ENCODE measurements at regions not wholly inside any gene's neighbourhood (a gene's known extent, or its start where the extent isn't known, plus 50 kb on each side); places are given as distances from the start of the nearest gene placed in this dataset.

DNA sequence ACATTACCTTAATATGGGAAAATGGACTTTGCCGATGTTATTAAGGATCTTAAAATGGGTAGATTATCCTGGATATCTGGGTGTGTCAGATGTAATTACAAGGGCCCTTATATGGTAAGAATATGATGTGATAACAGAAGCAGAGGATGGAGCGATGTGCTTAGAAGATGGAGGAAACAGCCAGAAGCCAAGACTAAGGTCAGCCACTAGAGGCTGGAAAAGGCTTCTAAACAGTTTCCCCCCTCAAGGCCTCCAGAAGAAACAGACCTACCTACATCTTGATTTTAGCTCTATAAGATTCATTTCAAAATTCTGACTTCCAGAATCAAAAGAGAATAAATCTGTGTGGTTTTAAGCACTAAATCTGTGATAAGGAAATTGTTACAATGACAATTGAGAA lies 131.9 kb downstream of the CAAP1 start:
- Histone ChIP-seq H3K4me2 (ENCODE audit: low read depth, low read length, poor library complexity, severe bottlenecking) (no peak overlapping the region), H3K27me3 (ENCODE audit: insufficient read depth, low read length, poor library complexity, severe bottlenecking) (no peaks in the 10 kb centered on the region), H3K9me3 (ENCODE audit: insufficient read depth, low read depth, low read length) (no peaks in the 10 kb centered on the region), H3K9ac (ENCODE audit: low read depth, low read length, poor library complexity, severe bottlenecking) (no peak overlapping the region), H3F3A (ENCODE audit: low read depth) (no peaks in the 10 kb centered on the region), H2AFZ (ENCODE audit: low read length) (no peak overlapping the region), H3K36me3 (ENCODE audit: insufficient read depth, low read length) (no peaks in the 10 kb centered on the region), H3K79me2 (ENCODE audit: insufficient read depth, low read length) (no peaks in the 10 kb centered on the region), H3K4me3 (ENCODE audit: low read length, poor library complexity, severe bottlenecking) (no peak overlapping the region), H4K20me1 (ENCODE audit: insufficient read depth, low read length, poor library complexity, severe bottlenecking) (no peaks in the 10 kb centered on the region), H3K4me1 (ENCODE audit: insufficient read depth, low read length, poor library complexity, severe bottlenecking) (no peaks in the 10 kb centered on the region), H3K9me2 (replicated peaks; ENCODE audit: low read depth, low read length) (no peaks in the 10 kb centered on the region)
- no peak for TF ChIP-seq EZH2phosphoT487 (IDR thresholded peaks at IDR 0.05; ENCODE audit: borderline replicate concordance)
- TF ChIP-seq, protein P1, sequence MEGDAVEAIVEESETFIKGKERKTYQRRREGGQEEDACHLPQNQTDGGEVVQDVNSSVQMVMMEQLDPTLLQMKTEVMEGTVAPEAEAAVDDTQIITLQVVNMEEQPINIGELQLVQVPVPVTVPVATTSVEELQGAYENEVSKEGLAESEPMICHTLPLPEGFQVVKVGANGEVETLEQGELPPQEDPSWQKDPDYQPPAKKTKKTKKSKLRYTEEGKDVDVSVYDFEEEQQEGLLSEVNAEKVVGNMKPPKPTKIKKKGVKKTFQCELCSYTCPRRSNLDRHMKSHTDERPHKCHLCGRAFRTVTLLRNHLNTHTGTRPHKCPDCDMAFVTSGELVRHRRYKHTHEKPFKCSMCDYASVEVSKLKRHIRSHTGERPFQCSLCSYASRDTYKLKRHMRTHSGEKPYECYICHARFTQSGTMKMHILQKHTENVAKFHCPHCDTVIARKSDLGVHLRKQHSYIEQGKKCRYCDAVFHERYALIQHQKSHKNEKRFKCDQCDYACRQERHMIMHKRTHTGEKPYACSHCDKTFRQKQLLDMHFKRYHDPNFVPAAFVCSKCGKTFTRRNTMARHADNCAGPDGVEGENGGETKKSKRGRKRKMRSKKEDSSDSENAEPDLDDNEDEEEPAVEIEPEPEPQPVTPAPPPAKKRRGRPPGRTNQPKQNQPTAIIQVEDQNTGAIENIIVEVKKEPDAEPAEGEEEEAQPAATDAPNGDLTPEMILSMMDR (conservative IDR thresholded peaks at IDR 0.05; ENCODE audit: low read length) = no peak

DNA sequence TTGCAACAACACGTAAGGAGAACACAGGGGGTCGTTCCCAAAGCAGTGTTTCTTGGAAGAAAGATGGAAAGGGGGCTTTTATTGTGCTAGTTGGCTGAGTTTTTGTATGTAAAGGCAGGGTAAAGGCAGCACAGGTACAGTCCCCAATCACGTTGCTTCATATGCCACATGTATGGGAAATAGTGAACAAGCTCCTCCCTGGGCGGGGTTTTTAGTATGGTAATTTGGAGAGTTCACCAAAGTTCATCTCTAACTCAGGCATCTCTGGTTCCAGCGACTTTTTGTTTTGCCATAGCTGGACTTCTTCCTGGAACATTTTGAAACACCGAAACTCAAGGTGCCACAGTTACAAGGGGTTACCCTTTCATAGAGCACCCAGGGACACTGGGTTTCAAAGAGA lies 133.9 kb downstream of the CAAP1 start:
- Histone ChIP-seq H3F3A (ENCODE audit: low read depth) (no peaks in the 10 kb centered on the region), H3K79me2 (ENCODE audit: insufficient read depth, low read length) (no peaks in the 10 kb centered on the region), H3K36me3 (ENCODE audit: insufficient read depth, low read length) (no peaks in the 10 kb centered on the region), H2AFZ (ENCODE audit: low read length) (no peak overlapping the region), H3K4me3 (ENCODE audit: low read length, poor library complexity, severe bottlenecking) (no peak overlapping the region), H3K9me3 (ENCODE audit: insufficient read depth, low read depth, low read length) (no peaks in the 10 kb centered on the region), H3K9ac (ENCODE audit: low read depth, low read length, poor library complexity, severe bottlenecking) (no peak overlapping the region), H3K27me3 (ENCODE audit: insufficient read depth, low read length, poor library complexity, severe bottlenecking) (no peaks in the 10 kb centered on the region), H3K4me2 (ENCODE audit: low read depth, low read length, poor library complexity, severe bottlenecking) (no peak overlapping the region), H3K9me2 (replicated peaks; ENCODE audit: low read depth, low read length) (no peaks in the 10 kb centered on the region), H4K20me1 (ENCODE audit: insufficient read depth, low read length, poor library complexity, severe bottlenecking) (no peaks in the 10 kb centered on the region), H3K4me1 (ENCODE audit: insufficient read depth, low read length, poor library complexity, severe bottlenecking) (no peaks in the 10 kb centered on the region)
- no peak for TF ChIP-seq EZH2phosphoT487 (IDR thresholded peaks at IDR 0.05; ENCODE audit: borderline replicate concordance)
- TF ChIP-seq, protein P1 (conservative IDR thresholded peaks at IDR 0.05; ENCODE audit: low read length) = no peak

DNA sequence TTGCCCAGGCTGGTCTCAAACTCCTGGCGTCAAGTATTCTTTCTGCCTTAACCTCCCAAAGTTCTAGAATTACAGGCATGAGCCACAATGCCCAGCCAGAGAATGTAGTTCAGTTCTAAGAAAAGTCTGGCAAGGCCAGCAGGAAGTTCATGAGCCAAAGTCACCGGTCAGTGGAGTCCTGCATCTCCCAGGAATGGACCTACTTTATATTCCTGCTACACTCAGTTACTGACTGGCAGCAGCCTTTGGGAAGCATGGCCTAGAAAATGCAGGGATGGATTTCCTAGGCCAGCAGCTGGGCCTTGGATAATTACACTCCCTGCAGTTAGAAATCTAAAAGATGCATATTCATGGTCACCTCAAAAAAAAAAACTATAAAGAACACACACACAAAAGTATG lies 135.7 kb downstream of the CAAP1 start:
- Histone ChIP-seq H3K9me3 (ENCODE audit: insufficient read depth, low read depth, low read length) (no peaks in the 10 kb centered on the region), H3K4me2 (ENCODE audit: low read depth, low read length, poor library complexity, severe bottlenecking) (no peak overlapping the region), H3K36me3 (ENCODE audit: insufficient read depth, low read length) (no peaks in the 10 kb centered on the region), H2AFZ (ENCODE audit: low read length) (no peak overlapping the region), H3F3A (ENCODE audit: low read depth) (no peaks in the 10 kb centered on the region), H3K4me3 (ENCODE audit: low read length, poor library complexity, severe bottlenecking) (no peak overlapping the region), H3K79me2 (ENCODE audit: insufficient read depth, low read length) (no peaks in the 10 kb centered on the region), H3K4me1 (ENCODE audit: insufficient read depth, low read length, poor library complexity, severe bottlenecking) (no peaks in the 10 kb centered on the region), H3K9ac (ENCODE audit: low read depth, low read length, poor library complexity, severe bottlenecking) (no peak overlapping the region), H3K27me3 (ENCODE audit: insufficient read depth, low read length, poor library complexity, severe bottlenecking) (no peaks in the 10 kb centered on the region), H4K20me1 (ENCODE audit: insufficient read depth, low read length, poor library complexity, severe bottlenecking) (no peaks in the 10 kb centered on the region), H3K9me2 (replicated peaks; ENCODE audit: low read depth, low read length) (no peaks in the 10 kb centered on the region)
- TF ChIP-seq EZH2phosphoT487 (IDR thresholded peaks at IDR 0.05; ENCODE audit: borderline replicate concordance) = no peak
- TF ChIP-seq, protein P1 (conservative IDR thresholded peaks at IDR 0.05; ENCODE audit: low read length) = no peak
